IMR-90 (cell line): ENCODE measurements at regions not wholly inside any gene's neighbourhood (a gene's known extent, or its start where the extent isn't known, plus 50 kb on each side); places are given as distances from the start of the nearest gene placed in this dataset.

Source experiments
- ATAC-seq: fragments of 200-7000 bp; cut with Tn5 transposase; 2 replicates; pipeline ENCODE4 v1.9.1; 2020; ENCODE audit warnings: low read depth, mild to moderate bottlenecking, moderate library complexity
- BruUV-seq: library from RNA; stranded (reverse); fragments of 400-500 nt; replicated peaks from 2 replicates; lab custom pipeline; 2021; lab: Mats Ljungman, UMichigan
- CTCF ChIA-PET: fragments of 300-600 bp; formaldehyde crosslinking; extraction: SDS; loops from one replicate; lab custom pipeline; 2021; ENCODE audit warnings: antibody characterized with exemption; lab: Yijun Ruan, JAX
- POLR2A ChIA-PET: fragments of 300-600 bp; sonication (Branson Sonifier 250); formaldehyde crosslinking; loops from one replicate; lab custom pipeline; 2022; ENCODE audit warnings: antibody characterized with exemption; ENCODE audit not compliant: unreplicated experiment; lab: Charles Lee
- DNase-seq: peaks from one replicate; pipeline ENCODE4 v3.0.0; 2013
- H2AFZ ChIP-seq: replicated peaks from 2 replicates; pipeline ENCODE3; 2013; ENCODE audit warnings: low read length, mild to moderate bottlenecking; ENCODE audit not compliant: poor library complexity
- H2AK5ac ChIP-seq: 2 replicates; pipeline ENCODE4 v1.6.1; 2013; ENCODE audit warnings: low read depth, low read length, inconsistent platforms
- H2AK9ac ChIP-seq: replicated peaks from 2 replicates; pipeline ENCODE3; 2013; ENCODE audit warnings: mild to moderate bottlenecking, low read depth, low read length, moderate library complexity; ENCODE audit not compliant: poor library complexity
- H2BK120ac ChIP-seq: 2 replicates; pipeline ENCODE4 v1.6.1; 2013; ENCODE audit warnings: low read depth, low read length, inconsistent platforms
- H2BK15ac ChIP-seq: 3 replicates; pipeline ENCODE4 v1.6.1; 2013; ENCODE audit warnings: low read depth, low read length, inconsistent platforms
- H2BK20ac ChIP-seq: 2 replicates; pipeline ENCODE4 v1.6.1; 2013; ENCODE audit warnings: low read depth, mild to moderate bottlenecking, inconsistent platforms, low read length, moderate library complexity
- H2BK5ac ChIP-seq: 2 replicates; pipeline ENCODE4 v1.6.1; 2013; ENCODE audit warnings: mild to moderate bottlenecking, low read depth, low read length, inconsistent platforms; ENCODE audit not compliant: poor library complexity, severe bottlenecking
- H3K14ac ChIP-seq: replicated peaks from 2 replicates; pipeline ENCODE4 v1.6.1; 2013; ENCODE audit warnings: low read depth, low read length, inconsistent platforms
- H3K18ac ChIP-seq: 2 replicates; pipeline ENCODE4 v1.6.1; 2013; ENCODE audit warnings: low read depth, low read length, control low read depth
- H3K23ac ChIP-seq: 2 replicates; pipeline ENCODE4 v1.6.1; 2013; ENCODE audit warnings: low read depth, low read length, inconsistent platforms
- H3K27ac ChIP-seq: 2 replicates; pipeline ENCODE4 v1.5.1; 2013; ENCODE audit warnings: mild to moderate bottlenecking, control low read depth, low read length; ENCODE audit not compliant: insufficient read depth
- H3K27me3 ChIP-seq: 2 replicates; pipeline ENCODE4 v1.6.1; 2013; ENCODE audit warnings: low read length; ENCODE audit not compliant: control insufficient read depth, insufficient read depth
- H3K36me3 ChIP-seq: 2 replicates; pipeline ENCODE4 v1.6.1; 2013; ENCODE audit warnings: low read length, mixed read lengths; ENCODE audit not compliant: control insufficient read depth, insufficient read depth
- H3K4ac ChIP-seq: 2 replicates; pipeline ENCODE4 v1.6.1; 2013; ENCODE audit warnings: low read depth, low read length, inconsistent platforms
- H3K4me1 ChIP-seq: 2 replicates; pipeline ENCODE4 v1.6.1; 2013; ENCODE audit warnings: low read length, mixed read lengths; ENCODE audit not compliant: control insufficient read depth, insufficient read depth
- H3K4me2 ChIP-seq: 2 replicates; pipeline ENCODE4 v1.6.1; 2013; ENCODE audit warnings: low read depth, mild to moderate bottlenecking, control low read depth, low read length, moderate library complexity
- H3K4me3 ChIP-seq: 2 replicates; pipeline ENCODE4 v1.5.1; 2013; ENCODE audit warnings: low read depth, mild to moderate bottlenecking, control low read depth, low read length, moderate library complexity; ENCODE audit not compliant: insufficient read depth
- H3K56ac ChIP-seq: 2 replicates; pipeline ENCODE4 v1.6.1; 2013; ENCODE audit warnings: low read length, inconsistent platforms; ENCODE audit not compliant: insufficient read depth; ENCODE audit errors: extremely low read depth
- H3K79me1 ChIP-seq, 2 experiments: 2 replicates each; pipeline ENCODE4 v1.6.1; 2013; ENCODE audit warnings: low read length in 2 of 2, inconsistent platforms in 1 of 2, low read depth in 1 of 2
- H3K9ac ChIP-seq: 2 replicates; pipeline ENCODE4 v1.6.1; 2013; ENCODE audit warnings: low read depth, low read length, control low read depth
- H3K9me1 ChIP-seq: 2 replicates; pipeline ENCODE4 v1.6.1; 2013; ENCODE audit warnings: low read length, inconsistent platforms; ENCODE audit not compliant: insufficient read depth
- H3K9me3 ChIP-seq: 2 replicates; pipeline ENCODE4 v1.6.1; 2013; ENCODE audit warnings: low read length; ENCODE audit not compliant: control insufficient read depth, insufficient read depth
- H4K20me1 ChIP-seq: 2 replicates; pipeline ENCODE4 v1.6.1; 2013; ENCODE audit warnings: low read length, inconsistent platforms; ENCODE audit not compliant: insufficient read depth
- H4K5ac ChIP-seq: 2 replicates; pipeline ENCODE4 v1.6.1; 2013; ENCODE audit warnings: mild to moderate bottlenecking, low read depth, low read length, control low read depth
- H4K8ac ChIP-seq, 2 experiments: 2 replicates each; pipeline ENCODE4 v1.6.1; 2013; ENCODE audit warnings: low read depth in 2 of 2, low read length in 2 of 2, control low read depth in 1 of 2, inconsistent platforms in 1 of 2
- H4K91ac ChIP-seq: 2 replicates; pipeline ENCODE4 v1.6.1; 2013; ENCODE audit warnings: low read depth, low read length, inconsistent platforms; ENCODE audit not compliant: insufficient read depth
- BHLHE40 ChIP-seq: fragments of 150-350 bp; IDR thresholded peaks from 2 replicates; pipeline ENCODE4 v1.6.1; 2016; ENCODE audit warnings: mild to moderate bottlenecking, low read depth, low read length
- CEBPB ChIP-seq: IDR thresholded peaks from 2 replicates; pipeline ENCODE4 v1.6.1; 2012; ENCODE audit warnings: low read depth, low read length, improper control_type of control experiment
- CHD1 ChIP-seq: IDR thresholded peaks from 2 replicates; pipeline ENCODE4 v1.6.1; 2012; ENCODE audit warnings: low read depth, low read length, improper control_type of control experiment
- CTCF ChIP-seq: conservative IDR thresholded peaks from 2 replicates; pipeline ENCODE4 v1.5.1; 2012; ENCODE audit warnings: mild to moderate bottlenecking, low read depth, low read length, improper control_type of control experiment
- ELK1 ChIP-seq: fragments of 150-350 bp; IDR thresholded peaks from 2 replicates; pipeline ENCODE4 v1.6.1; 2016; ENCODE audit warnings: low read depth, mild to moderate bottlenecking, low read length, moderate library complexity, borderline replicate concordance
- FOS ChIP-seq: fragments of 150-350 bp; IDR thresholded peaks from 2 replicates; pipeline ENCODE4 v1.6.1; 2016; ENCODE audit warnings: low read depth, low read length
- MAFK ChIP-seq: IDR thresholded peaks from 2 replicates; pipeline ENCODE4 v1.6.1; 2012; ENCODE audit warnings: low read depth, low read length, improper control_type of control experiment
- MAZ ChIP-seq: IDR thresholded peaks from 2 replicates; pipeline ENCODE4 v1.6.1; 2012; ENCODE audit warnings: low read depth, mild to moderate bottlenecking, low read length, improper control_type of control experiment, moderate library complexity, borderline replicate concordance
- MXI1 ChIP-seq: IDR thresholded peaks from 2 replicates; pipeline ENCODE4 v1.6.1; 2012; ENCODE audit warnings: low read depth, mild to moderate bottlenecking, low read length, moderate library complexity, borderline replicate concordance
- NFE2L2 ChIP-seq: fragments of 150-350 bp; IDR thresholded peaks from 2 replicates; pipeline ENCODE4 v1.6.1; 2016; ENCODE audit warnings: low read depth, mild to moderate bottlenecking, low read length
- RAD21 ChIP-seq: IDR thresholded peaks from 2 replicates; pipeline ENCODE4 v1.6.1; 2012; ENCODE audit warnings: low read length, improper control_type of control experiment
- RCOR1 ChIP-seq: IDR thresholded peaks from 2 replicates; pipeline ENCODE4 v1.6.1; 2012; ENCODE audit warnings: mild to moderate bottlenecking, low read length, improper control_type of control experiment; ENCODE audit not compliant: insufficient replicate concordance
- RFX5 ChIP-seq: IDR thresholded peaks from 2 replicates; pipeline ENCODE4 v1.8.0; 2012; ENCODE audit warnings: low read depth, mild to moderate bottlenecking, low read length, moderate library complexity
- SMC3 ChIP-seq: fragments of 150-350 bp; IDR thresholded peaks from 2 replicates; pipeline ENCODE4 v1.6.1; 2016; ENCODE audit warnings: low read depth, mild to moderate bottlenecking, antibody characterized with exemption, low read length, moderate library complexity
- WGBS, 2 experiments: methylation state at CpG; one replicate each; pipeline versions ENCODE4 v1.1.5 to v1.1.7; 2013; ENCODE audit warnings: missing lambda C conversion rate in 2 of 2; ENCODE audit not compliant: insufficient read length in 1 of 2; ENCODE audit errors: extremely low coverage in 2 of 2; 5-methylcytosine and 5-hydroxymethylcytosine counted together
- dilution Hi-C: fragments of 300-500 bp; cut with HindIII; formaldehyde crosslinking; loops from one replicate; pipeline ENCODE4 v1.14.3; 2018; ENCODE audit warnings: low sequenced_read_pairs; ENCODE audit not compliant: unreplicated experiment
- in situ Hi-C: fragments of 300-500 bp; cut with MboI; formaldehyde crosslinking; loops from 3 replicates; pipeline ENCODE4 v1.14.3; 2019; ENCODE audit warnings: low sequenced_read_pairs, inconsistent platforms, mixed read lengths
- intact Hi-C: fragments of 100-400 bp; cut with micrococcal nuclease; formaldehyde crosslinking; loops from 2 replicates; pipeline ENCODE4 v1.10.0; 2022

GRCh38 chr14:89720076-89720687 is 234.3 kb downstream of the EFCAB11 start:
- Histone ChIP-seq H4K5ac (no peak overlapping the region), H2BK15ac (no peak overlapping the region), H2AK5ac (no peak overlapping the region), H3K4me2 (no peak overlapping the region), H2BK120ac (no peak overlapping the region), H3K23ac (no peak overlapping the region), H2BK5ac (no peak overlapping the region), H4K20me1 (no peaks in the 10 kb centered on the region), H3K9ac (no peak overlapping the region), H3K4ac (no peak overlapping the region), H2AK9ac (no peak overlapping the region), H3K14ac (no peak overlapping the region; the same call in 1 of the 2 replicates), H2AFZ (no peak overlapping the region), H3K9me1 (no peaks in the 10 kb centered on the region), H3K36me3 (no peaks in the 10 kb centered on the region), H3K9me3 (no peaks in the 10 kb centered on the region), H3K79me1 (no peaks in the 10 kb centered on the region), H3K4me3 (no peak overlapping the region), H3K18ac (no peak overlapping the region), H4K8ac (no peak overlapping the region), H3K56ac (no peak overlapping the region), H4K91ac (no peak overlapping the region), H2BK20ac (no peak overlapping the region), H3K4me1 (no peaks in the 10 kb centered on the region), H3K27me3 (no peaks in the 10 kb centered on the region), H3K27ac (no peak overlapping the region)
- ChIA-PET POLR2A (no interaction called here), CTCF (interaction anchor here (0.9 kb wide), 1 partner anchor 19 kb away, joined by 3 read pairs; no protein-coding TSS in a partner anchor)
- BruUV-seq = no TSS peak
- WGBS, 2 experiments = 100% methylated on average over 1 of the region's 7 CpGs; no CpG with 5 or more reads in 1 of the 2 experiments
- in situ Hi-C loops (no loop called here), intact Hi-C loops (no loop called here), dilution Hi-C loops (no loop called here)
- TF ChIP-seq FOS (no peak), NFE2L2 (no peak), CTCF (no peak), ELK1 (no peak), RAD21 (no peak), CEBPB (no peak), MXI1 (no peak), CHD1 (no peak), SMC3 (no peak), RFX5 (no peak), MAFK (no peak), BHLHE40 (no peak), MAZ (no peak), RCOR1 (no peak)
- no peak for ATAC-seq
- DNase-seq = no peak
